Nephron (organoid): ENCODE measurements at regions not wholly inside any gene's neighbourhood (a gene's known extent, or its start where the extent isn't known, plus 50 kb on each side); places are given as distances from the start of the nearest gene placed in this dataset.

Experiments used
- H3K27ac Mint-ChIP-seq, 3 experiments: 2 replicates each; pipeline ENCODE4 v1.8.0; 2020; ENCODE audit warnings: mixed read lengths in 3 of 3, mild to moderate bottlenecking in 2 of 3, moderate library complexity in 1 of 3
- H3K27me3 Mint-ChIP-seq: 2 replicates; pipeline ENCODE4 v1.8.0; 2021; ENCODE audit warnings: low read depth, mild to moderate bottlenecking, moderate library complexity, mixed read lengths
- H3K36me3 Mint-ChIP-seq: 2 replicates; pipeline ENCODE4 v1.8.0; 2020; ENCODE audit warnings: low read depth, mixed read lengths
- H3K4me1 Mint-ChIP-seq: 2 replicates; pipeline ENCODE4 v1.8.0; 2020; ENCODE audit warnings: mixed read lengths
- H3K4me3 Mint-ChIP-seq, 3 experiments: 2 replicates each; pipeline ENCODE4 v1.8.0; 2020; ENCODE audit warnings: mild to moderate bottlenecking in 3 of 3, mixed read lengths in 3 of 3, moderate library complexity in 2 of 3
- H3K9me3 Mint-ChIP-seq: 2 replicates; pipeline ENCODE4 v1.8.0; 2020; ENCODE audit warnings: mixed read lengths
- TF ChIP-seq, protein P1 (sequence below), 3 experiments: fragments of 200-600 bp; sonication (generic); IDR thresholded peaks; one replicate each; pipeline ENCODE4 v1.5.0; 2021; ENCODE audit warnings: antibody characterized with exemption in 3 of 3; ENCODE audit not compliant: unreplicated experiment in 3 of 3

DNA sequence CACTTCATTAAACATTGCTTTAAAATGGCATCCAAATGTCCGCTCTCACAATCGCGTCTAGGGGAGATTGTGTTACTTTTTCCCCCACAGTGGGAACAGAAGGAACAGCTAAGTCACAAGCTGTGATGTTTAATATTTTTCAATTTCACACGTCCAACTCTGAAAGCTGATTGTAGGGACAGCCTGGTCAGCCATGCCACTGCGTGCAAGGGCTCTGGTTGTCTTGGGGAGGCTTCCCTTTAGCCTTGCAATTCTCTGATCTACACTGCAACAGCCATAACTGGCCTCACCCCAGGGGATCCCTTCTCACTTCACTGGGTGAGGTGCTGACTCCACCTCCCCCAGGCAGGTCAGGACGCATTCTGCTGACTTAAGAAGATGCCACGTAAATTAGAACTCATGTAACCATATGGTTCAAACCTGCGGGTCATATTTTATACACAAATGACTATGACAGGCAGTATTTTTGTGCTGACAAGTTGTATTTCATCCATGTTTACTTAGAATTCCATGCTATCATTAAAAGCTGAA, 425.2 kb upstream of the NFE2L3 start:
- H3K36me3 Mint-ChIP-seq = no peaks in the 10 kb centered on the region
- H3K4me1 Mint-ChIP-seq = peaks cover 37% of the 10 kb centered on the region
- no peaks in the 10 kb centered on the region for H3K9me3 Mint-ChIP-seq
- H3K4me3 Mint-ChIP-seq = no peak overlapping the region
- H3K27me3 Mint-ChIP-seq = no peaks in the 10 kb centered on the region
- H3K27ac Mint-ChIP-seq = peak overlapping the region; percentile 68 to 91 (median 85)
- TF ChIP-seq, protein P1, sequence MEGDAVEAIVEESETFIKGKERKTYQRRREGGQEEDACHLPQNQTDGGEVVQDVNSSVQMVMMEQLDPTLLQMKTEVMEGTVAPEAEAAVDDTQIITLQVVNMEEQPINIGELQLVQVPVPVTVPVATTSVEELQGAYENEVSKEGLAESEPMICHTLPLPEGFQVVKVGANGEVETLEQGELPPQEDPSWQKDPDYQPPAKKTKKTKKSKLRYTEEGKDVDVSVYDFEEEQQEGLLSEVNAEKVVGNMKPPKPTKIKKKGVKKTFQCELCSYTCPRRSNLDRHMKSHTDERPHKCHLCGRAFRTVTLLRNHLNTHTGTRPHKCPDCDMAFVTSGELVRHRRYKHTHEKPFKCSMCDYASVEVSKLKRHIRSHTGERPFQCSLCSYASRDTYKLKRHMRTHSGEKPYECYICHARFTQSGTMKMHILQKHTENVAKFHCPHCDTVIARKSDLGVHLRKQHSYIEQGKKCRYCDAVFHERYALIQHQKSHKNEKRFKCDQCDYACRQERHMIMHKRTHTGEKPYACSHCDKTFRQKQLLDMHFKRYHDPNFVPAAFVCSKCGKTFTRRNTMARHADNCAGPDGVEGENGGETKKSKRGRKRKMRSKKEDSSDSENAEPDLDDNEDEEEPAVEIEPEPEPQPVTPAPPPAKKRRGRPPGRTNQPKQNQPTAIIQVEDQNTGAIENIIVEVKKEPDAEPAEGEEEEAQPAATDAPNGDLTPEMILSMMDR (IDR thresholded peaks at IDR 0.05; ENCODE audit: unreplicated experiment in 3 of 3) = no peak

DNA sequence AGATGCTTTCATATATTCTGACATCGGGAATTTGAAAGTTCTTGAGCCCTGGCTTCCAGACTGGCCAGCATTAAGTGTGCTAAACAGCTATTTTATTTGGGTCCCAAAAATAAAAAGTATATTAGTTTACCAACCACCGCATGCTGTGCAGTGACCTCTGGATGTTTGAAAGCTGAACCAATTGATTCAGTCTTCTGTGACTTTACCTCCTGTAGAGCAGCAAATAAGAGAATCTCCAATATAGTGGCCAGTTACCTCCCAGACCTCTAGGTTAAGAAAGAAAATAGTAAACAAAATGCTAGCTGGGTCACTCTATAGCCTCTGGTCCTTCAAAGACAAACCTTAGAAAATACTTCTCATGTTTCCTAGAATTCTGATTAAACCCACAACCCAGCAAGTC, 424.6 kb upstream of the NFE2L3 start:
- no peak overlapping the region for H3K4me3 Mint-ChIP-seq
- peaks cover 37% of the 10 kb centered on the region for H3K4me1 Mint-ChIP-seq
- peak overlapping the region in 2 of 3 experiments; percentile 68 to 91 for H3K27ac Mint-ChIP-seq
- H3K36me3 Mint-ChIP-seq = no peaks in the 10 kb centered on the region
- TF ChIP-seq, protein P1 (IDR thresholded peaks at IDR 0.05; ENCODE audit: unreplicated experiment in 3 of 3) = no peak
- H3K9me3 Mint-ChIP-seq = no peaks in the 10 kb centered on the region
- H3K27me3 Mint-ChIP-seq = no peaks in the 10 kb centered on the region

DNA sequence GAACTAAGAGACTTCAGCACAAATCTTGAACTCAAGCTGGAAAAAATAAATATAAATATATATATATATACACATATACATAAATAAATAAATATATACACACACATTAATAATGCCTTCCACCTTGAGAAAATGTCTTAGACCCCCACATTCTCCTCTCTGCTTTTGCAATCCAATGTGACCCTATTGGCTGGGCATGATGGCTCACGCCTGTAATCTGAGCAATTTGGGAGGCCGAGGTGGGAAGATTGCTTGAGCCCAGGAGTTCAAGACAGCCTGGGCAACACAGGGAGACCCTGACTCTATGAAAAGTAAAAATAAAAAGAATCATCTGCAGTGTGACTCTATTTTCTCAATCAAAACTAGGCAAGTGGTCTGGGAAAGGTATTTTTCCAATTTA, 424.1 kb upstream of the NFE2L3 start:
- TF ChIP-seq, protein P1 (IDR thresholded peaks at IDR 0.05; ENCODE audit: unreplicated experiment in 3 of 3) = no peak
- no peak overlapping the region for H3K4me3 Mint-ChIP-seq
- peak overlapping the region in 2 of 3 experiments; percentile 68 to 91 for H3K27ac Mint-ChIP-seq
- no peaks in the 10 kb centered on the region for H3K9me3 Mint-ChIP-seq
- H3K36me3 Mint-ChIP-seq = no peaks in the 10 kb centered on the region
- H3K27me3 Mint-ChIP-seq = no peaks in the 10 kb centered on the region
- H3K4me1 Mint-ChIP-seq = peaks cover 37% of the 10 kb centered on the region

DNA sequence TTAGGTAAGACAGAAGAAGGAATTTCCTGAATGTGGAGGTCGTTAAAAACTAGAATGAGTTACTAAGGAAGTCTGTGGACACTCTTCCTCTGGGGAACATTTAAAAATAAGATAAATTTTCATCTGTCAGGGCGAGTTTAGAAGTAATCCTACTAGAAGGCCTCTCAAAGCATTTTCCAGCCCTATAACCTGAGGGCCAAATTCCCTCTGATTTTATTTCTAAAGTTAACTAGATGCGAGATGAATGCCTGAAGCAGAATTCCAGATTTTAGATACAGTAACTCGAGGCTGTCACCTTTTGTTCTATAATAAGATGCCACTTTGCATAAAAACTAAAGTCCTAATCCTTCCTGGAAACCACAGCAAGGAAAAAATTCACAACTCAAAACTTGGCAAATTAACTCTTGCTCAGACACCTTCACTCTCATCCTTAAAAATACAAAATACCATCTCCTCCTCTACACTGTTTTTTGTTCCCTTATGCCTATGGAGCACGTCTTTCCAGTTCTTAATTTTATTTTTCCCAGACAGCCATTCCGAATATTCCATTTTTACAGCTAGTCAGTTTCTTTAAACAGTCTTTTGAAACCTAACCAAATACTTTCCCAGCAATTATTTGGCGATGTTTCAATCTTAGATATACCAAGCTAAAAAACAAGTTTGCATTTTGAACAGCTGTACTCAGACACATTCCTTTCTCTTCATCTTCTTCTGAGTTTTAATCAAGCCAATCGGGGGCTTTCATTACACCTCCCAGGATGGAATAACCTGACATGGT, 420.7 kb upstream of the NFE2L3 start:
- no peak overlapping the region for H3K27ac Mint-ChIP-seq
- H3K27me3 Mint-ChIP-seq = no peaks in the 10 kb centered on the region
- TF ChIP-seq, protein P1 (IDR thresholded peaks at IDR 0.05; ENCODE audit: unreplicated experiment in 3 of 3) = no peak
- no peaks in the 10 kb centered on the region for H3K9me3 Mint-ChIP-seq
- peaks cover 47% of the 10 kb centered on the region for H3K4me1 Mint-ChIP-seq
- H3K4me3 Mint-ChIP-seq = no peak overlapping the region
- no peaks in the 10 kb centered on the region for H3K36me3 Mint-ChIP-seq

DNA sequence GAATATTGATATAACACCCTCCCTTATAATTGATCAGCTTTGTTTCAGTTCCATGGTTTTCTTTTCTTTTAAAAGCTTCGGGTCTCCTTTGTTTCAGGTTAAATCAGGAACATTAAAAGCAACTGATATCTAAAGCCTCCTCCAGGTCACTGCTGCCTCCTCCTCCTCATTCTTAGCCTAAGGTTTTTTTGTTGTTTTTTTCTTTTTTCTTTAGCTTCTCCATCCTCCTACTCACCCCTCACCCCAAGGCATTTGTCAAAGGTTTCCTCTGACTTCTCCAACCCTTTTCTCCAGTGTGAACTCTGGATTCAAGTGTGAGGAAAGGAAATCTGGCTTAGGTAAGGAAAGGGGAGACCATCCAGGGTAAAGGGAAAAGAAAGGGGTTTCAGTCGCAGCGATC, 420.2 kb upstream of the NFE2L3 start:
- TF ChIP-seq, protein P1 (IDR thresholded peaks at IDR 0.05; ENCODE audit: unreplicated experiment in 3 of 3) = no peak
- H3K4me3 Mint-ChIP-seq = no peak overlapping the region
- no peaks in the 10 kb centered on the region for H3K27me3 Mint-ChIP-seq
- H3K9me3 Mint-ChIP-seq = no peaks in the 10 kb centered on the region
- H3K36me3 Mint-ChIP-seq = no peaks in the 10 kb centered on the region
- peaks cover 46% of the 10 kb centered on the region for H3K4me1 Mint-ChIP-seq
- H3K27ac Mint-ChIP-seq = no peak overlapping the region

DNA sequence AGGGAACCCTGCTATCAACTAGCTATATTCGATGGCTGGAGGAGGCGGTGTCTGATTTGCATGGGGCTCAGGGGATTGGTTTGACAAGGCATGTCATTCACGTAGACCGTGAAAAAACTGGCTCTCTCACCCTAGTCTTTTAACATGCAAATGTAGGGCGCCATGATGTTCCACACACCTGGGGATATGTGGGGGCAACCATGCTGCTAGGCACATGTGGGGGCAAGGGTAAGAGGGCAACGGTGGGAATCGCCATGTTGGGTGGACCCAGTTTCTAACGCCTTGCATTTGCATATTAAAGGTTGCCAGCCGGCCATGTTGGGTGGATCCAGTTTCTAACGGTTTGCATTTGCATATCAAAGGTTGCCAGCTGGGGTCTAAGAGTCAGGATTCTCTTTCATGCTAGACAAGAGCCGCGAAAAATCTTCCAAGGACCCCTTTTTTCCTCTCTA, 419.2 kb upstream of the NFE2L3 start:
- TF ChIP-seq, protein P1 (IDR thresholded peaks at IDR 0.05; ENCODE audit: unreplicated experiment in 3 of 3) = no peak
- Mint-ChIP-seq H3K4me1 (peaks cover 40% of the 10 kb centered on the region), H3K4me3 (no peak overlapping the region), H3K27me3 (no peaks in the 10 kb centered on the region), H3K36me3 (no peaks in the 10 kb centered on the region), H3K27ac (peak overlapping the region in 1 of 3 experiments; percentile 84), H3K9me3 (no peaks in the 10 kb centered on the region)
